ENCODE measurements at regions not wholly inside any gene's neighbourhood (a gene's known extent, or its start where the extent isn't known, plus 50 kb on each side); places are given as distances from the start of the nearest gene placed in this dataset.

DNA sequence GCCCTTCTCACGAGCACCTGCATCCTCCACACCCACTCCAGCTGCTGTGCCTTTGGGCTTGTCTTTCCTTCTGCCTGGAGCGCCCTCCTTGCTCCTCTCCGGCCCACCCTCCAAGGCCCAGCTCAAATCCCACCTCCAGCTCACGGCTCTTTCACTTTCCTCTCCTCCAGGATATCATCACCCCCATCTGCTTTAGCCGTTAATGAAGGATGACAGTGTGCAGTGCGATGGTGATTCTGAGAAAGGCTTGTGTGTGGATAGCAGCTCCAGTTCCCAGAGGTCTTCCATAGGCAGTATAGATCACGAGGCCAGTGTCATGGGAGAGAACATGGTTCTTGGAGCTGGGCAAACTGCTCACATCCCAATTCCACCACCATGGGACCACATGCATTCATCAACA is 237.4 kb downstream of the TLE3 start:
- Histone ChIP-seq H3K9me2 (ENCODE audit: insufficient read depth) (no peaks in the 10 kb centered on the region), H3K36me3 (ENCODE audit: low read depth) (no peaks in the 10 kb centered on the region), H3K4me2 (no peak overlapping the region), H3K9me3 (ENCODE audit: insufficient read depth, low read depth) (no peaks in the 10 kb centered on the region), H3F3A (ENCODE audit: insufficient read depth, low read depth) (no peaks in the 10 kb centered on the region; the same call in 1 of the 2 replicates), H4K20me1 (ENCODE audit: insufficient read depth) (no peaks in the 10 kb centered on the region), H3K79me2 (ENCODE audit: low read depth) (no peaks in the 10 kb centered on the region), H3K4me1 (replicated peaks; ENCODE audit: insufficient read depth) (peaks cover 21% of the 10 kb centered on the region), H3K27me3 (ENCODE audit: insufficient read depth, low read depth) (no peaks in the 10 kb centered on the region), H3K27ac (no peak overlapping the region), H2AFZ (no peak overlapping the region), H3K4me3 (no peak overlapping the region)
- TF ChIP-seq EZH2 (IDR thresholded peaks at IDR 0.05; ENCODE audit: low read depth) (no peak), CTCF (conservative IDR thresholded peaks at IDR 0.05) (no peak)
- CTCF ChIA-PET, result no interaction called here
- intact Hi-C loops (cut with micrococcal nuclease; ENCODE audit: unreplicated experiment), result no loop called here
- no peak for DNase-seq
- POLR2A ChIA-PET (ENCODE audit: unreplicated experiment), result no interaction called here
- BruUV-seq (replicated peaks), result no TSS peak

GRCh38 chr15:69860921-69861320 is 236.8 kb downstream of the TLE3 start:
- BruUV-seq (replicated peaks), result no TSS peak
- ChIA-PET POLR2A (ENCODE audit: unreplicated experiment) (no interaction called here), CTCF (no interaction called here)
- Histone ChIP-seq H3K9me2 (ENCODE audit: insufficient read depth) (no peaks in the 10 kb centered on the region), H3K27ac (no peak overlapping the region), H3K79me2 (ENCODE audit: low read depth) (no peaks in the 10 kb centered on the region), H3K4me1 (replicated peaks; ENCODE audit: insufficient read depth) (peaks cover 21% of the 10 kb centered on the region), H3K36me3 (ENCODE audit: low read depth) (no peaks in the 10 kb centered on the region), H3K4me2 (no peak overlapping the region), H3K4me3 (no peak overlapping the region), H3F3A (ENCODE audit: insufficient read depth, low read depth) (no peaks in the 10 kb centered on the region), H4K20me1 (ENCODE audit: insufficient read depth) (no peaks in the 10 kb centered on the region), H3K9me3 (ENCODE audit: insufficient read depth, low read depth) (no peaks in the 10 kb centered on the region), H3K27me3 (ENCODE audit: insufficient read depth, low read depth) (no peaks in the 10 kb centered on the region), H2AFZ (no peak overlapping the region)
- TF ChIP-seq CTCF (conservative IDR thresholded peaks at IDR 0.05) (no peak), EZH2 (IDR thresholded peaks at IDR 0.05; ENCODE audit: low read depth) (no peak)
- intact Hi-C loops (cut with micrococcal nuclease; ENCODE audit: unreplicated experiment), result no loop called here
- no peak for DNase-seq

- intact Hi-C loops (cut with micrococcal nuclease; ENCODE audit: unreplicated experiment), result no loop called here
- H3K9me2 ChIP-seq (ENCODE audit: insufficient read depth), result no peaks in the 10 kb centered on the region
- TF ChIP-seq EZH2 (IDR thresholded peaks at IDR 0.05; ENCODE audit: low read depth), result no peak
- no peak for TF ChIP-seq CTCF (conservative IDR thresholded peaks at IDR 0.05)
- POLR2A ChIA-PET (ENCODE audit: unreplicated experiment), result no interaction called here
- no peaks in the 10 kb centered on the region for H3F3A ChIP-seq (ENCODE audit: insufficient read depth, low read depth)
- H2AFZ ChIP-seq, result no peak overlapping the region
- H3K27me3 ChIP-seq (ENCODE audit: insufficient read depth, low read depth), result no peaks in the 10 kb centered on the region
- no peak for DNase-seq
- no peak overlapping the region for H3K4me2 ChIP-seq
- H3K79me2 ChIP-seq (ENCODE audit: low read depth), result no peaks in the 10 kb centered on the region
- no peaks in the 10 kb centered on the region for H4K20me1 ChIP-seq (ENCODE audit: insufficient read depth)
- H3K4me1 ChIP-seq (replicated peaks; ENCODE audit: insufficient read depth), result peaks cover 21% of the 10 kb centered on the region
- no peak overlapping the region for H3K27ac ChIP-seq
- H3K36me3 ChIP-seq (ENCODE audit: low read depth), result no peaks in the 10 kb centered on the region
- no TSS peak for BruUV-seq (replicated peaks)
- CTCF ChIA-PET, result no interaction called here
- H3K4me3 ChIP-seq, result no peak overlapping the region
- H3K9me3 ChIP-seq (ENCODE audit: insufficient read depth, low read depth), result no peaks in the 10 kb centered on the region
These were observed 236.2 kb downstream of the TLE3 start for GRCh38 chr15:69861331-69862171.

Measured in PC-9 (cell line).